Thoracic aorta (tissue), 2 donors: ENCODE measurements at regions not wholly inside any gene's neighbourhood (a gene's known extent, or its start where the extent isn't known, plus 50 kb on each side); places are given as distances from the start of the nearest gene placed in this dataset.

ENCODE experiments used
- ATAC-seq: fragments of 150-250 bp; one replicate; pipeline ENCODE4 v1.8.0; 2017; ENCODE audit warnings: low read depth; ENCODE audit not compliant: insufficient number of reproducible peaks, low FRiP score
- DNase-seq: peaks from one replicate; pipeline ENCODE4 v3.0.0-alpha.2; 2020; ENCODE audit warnings: low spot score
- H3K27ac ChIP-seq, 2 donors: fragments of 200-600 bp; sonication (generic); 1 replicate in 1 of 2; 2 replicates in 1 of 2; pipeline ENCODE4 v1.5.1; 2016; ENCODE audit warnings: mild to moderate bottlenecking in 2 of 2, moderate library complexity in 2 of 2
- H3K27me3 ChIP-seq: fragments of 200-600 bp; sonication (generic); replicated peaks from 2 replicates; pipeline ENCODE4 v1.6.0; 2016; ENCODE audit warnings: mild to moderate bottlenecking; ENCODE audit not compliant: insufficient read depth
- H3K36me3 ChIP-seq: fragments of 200-600 bp; sonication (generic); one replicate; pipeline ENCODE4 v1.5.1; 2016
- H3K4me1 ChIP-seq, 2 donors: fragments of 200-600 bp; sonication (generic); 1 replicate in 1 of 2; 2 replicates in 1 of 2; pipeline versions ENCODE4 v1.5.1 to v1.6.0; 2016; ENCODE audit warnings: low read depth in 2 of 2, mild to moderate bottlenecking in 1 of 2; ENCODE audit not compliant: control insufficient read depth in 1 of 2
- H3K4me3 ChIP-seq: fragments of 200-600 bp; sonication (generic); 2 replicates; pipeline ENCODE4 v1.5.1; 2016; ENCODE audit warnings: mild to moderate bottlenecking
- H3K9me3 ChIP-seq: fragments of 200-600 bp; sonication (generic); 2 replicates; pipeline ENCODE4 v1.5.1; 2016
- CTCF ChIP-seq: fragments of 200-600 bp; sonication (generic); IDR thresholded peaks from one replicate; pipeline ENCODE4 v1.5.1; 2019; ENCODE audit warnings: antibody characterized with exemption

GRCh38 chr4:138105331-138105730 is 136.8 kb downstream of the SLC7A11 start:
- no peak for DNase-seq
- Histone ChIP-seq H3K27me3 (no peaks in the 10 kb centered on the region), H3K9me3 (no peaks in the 10 kb centered on the region), H3K27ac (no peak overlapping the region), H3K4me1 (peaks cover 0 to 11% of the 10 kb centered on the region in 2 donors), H3K36me3 (no peaks in the 10 kb centered on the region), H3K4me3 (no peak overlapping the region)
- no peak for ATAC-seq
- TF ChIP-seq CTCF = no peak

GRCh38 chr4:138104284-138104680 is 137.9 kb downstream of the SLC7A11 start:
- H3K27ac ChIP-seq = no peak overlapping the region
- ATAC-seq = no peak
- TF ChIP-seq CTCF = no peak
- H3K4me1 ChIP-seq = peaks cover 0 to 11% of the 10 kb centered on the region in 2 donors
- H3K4me3 ChIP-seq = no peak overlapping the region
- H3K27me3 ChIP-seq = no peaks in the 10 kb centered on the region
- H3K9me3 ChIP-seq = no peaks in the 10 kb centered on the region
- no peak for DNase-seq
- no peaks in the 10 kb centered on the region for H3K36me3 ChIP-seq

GRCh38 chr4:138103597-138104283 is 138.4 kb downstream of the SLC7A11 start:
- no peak overlapping the region for H3K4me3 ChIP-seq
- no peak for TF ChIP-seq CTCF
- no peak for ATAC-seq
- H3K27ac ChIP-seq = no peak overlapping the region
- DNase-seq = no peak
- peaks cover 0 to 11% of the 10 kb centered on the region in 2 donors for H3K4me1 ChIP-seq
- H3K27me3 ChIP-seq = no peaks in the 10 kb centered on the region
- H3K9me3 ChIP-seq = no peaks in the 10 kb centered on the region
- H3K36me3 ChIP-seq = no peaks in the 10 kb centered on the region

GRCh38 chr4:138099385-138099784 is 142.8 kb downstream of the SLC7A11 start:
- no peak overlapping the region for H3K4me3 ChIP-seq
- no peaks in the 10 kb centered on the region for H3K36me3 ChIP-seq
- TF ChIP-seq CTCF = no peak
- DNase-seq = no peak
- no peaks in the 10 kb centered on the region for H3K27me3 ChIP-seq
- ATAC-seq = no peak
- H3K9me3 ChIP-seq = no peaks in the 10 kb centered on the region
- H3K27ac ChIP-seq = no peak overlapping the region
- H3K4me1 ChIP-seq = peaks cover 0 to 11% of the 10 kb centered on the region in 2 donors

GRCh38 chr4:138097912-138098600 is 144.1 kb downstream of the SLC7A11 start:
- Histone ChIP-seq H3K4me1 (peaks cover 0 to 11% of the 10 kb centered on the region in 2 donors), H3K27me3 (no peaks in the 10 kb centered on the region), H3K36me3 (no peaks in the 10 kb centered on the region), H3K4me3 (no peak overlapping the region), H3K9me3 (no peaks in the 10 kb centered on the region), H3K27ac (no peak overlapping the region)
- no peak for ATAC-seq
- no peak for TF ChIP-seq CTCF
- no peak for DNase-seq
